ENCODE measurements at regions not wholly inside any gene's neighbourhood (a gene's known extent, or its start where the extent isn't known, plus 50 kb on each side); places are given as distances from the start of the nearest gene placed in this dataset.

DNA sequence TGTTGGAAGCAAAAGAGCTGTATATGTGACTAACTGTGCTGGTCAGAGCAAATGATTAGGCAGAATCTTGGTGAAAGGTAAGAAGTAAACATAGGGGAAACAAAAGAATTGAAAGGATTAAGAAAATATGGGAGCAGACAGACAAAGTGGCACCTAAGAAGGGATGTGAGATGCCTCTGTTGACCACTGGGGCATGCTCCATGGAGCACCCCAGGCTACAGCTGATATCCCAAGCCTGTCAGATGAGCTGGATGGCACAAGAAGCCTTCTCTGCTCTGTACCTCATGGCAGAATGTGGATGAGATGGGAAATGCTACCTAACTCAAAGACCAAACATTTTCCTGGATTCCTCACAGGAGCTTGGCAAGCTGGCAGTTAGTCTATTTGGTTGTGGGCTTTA is 89.3 kb upstream of the SLIT3 start:
- TF ChIP-seq, protein P1, sequence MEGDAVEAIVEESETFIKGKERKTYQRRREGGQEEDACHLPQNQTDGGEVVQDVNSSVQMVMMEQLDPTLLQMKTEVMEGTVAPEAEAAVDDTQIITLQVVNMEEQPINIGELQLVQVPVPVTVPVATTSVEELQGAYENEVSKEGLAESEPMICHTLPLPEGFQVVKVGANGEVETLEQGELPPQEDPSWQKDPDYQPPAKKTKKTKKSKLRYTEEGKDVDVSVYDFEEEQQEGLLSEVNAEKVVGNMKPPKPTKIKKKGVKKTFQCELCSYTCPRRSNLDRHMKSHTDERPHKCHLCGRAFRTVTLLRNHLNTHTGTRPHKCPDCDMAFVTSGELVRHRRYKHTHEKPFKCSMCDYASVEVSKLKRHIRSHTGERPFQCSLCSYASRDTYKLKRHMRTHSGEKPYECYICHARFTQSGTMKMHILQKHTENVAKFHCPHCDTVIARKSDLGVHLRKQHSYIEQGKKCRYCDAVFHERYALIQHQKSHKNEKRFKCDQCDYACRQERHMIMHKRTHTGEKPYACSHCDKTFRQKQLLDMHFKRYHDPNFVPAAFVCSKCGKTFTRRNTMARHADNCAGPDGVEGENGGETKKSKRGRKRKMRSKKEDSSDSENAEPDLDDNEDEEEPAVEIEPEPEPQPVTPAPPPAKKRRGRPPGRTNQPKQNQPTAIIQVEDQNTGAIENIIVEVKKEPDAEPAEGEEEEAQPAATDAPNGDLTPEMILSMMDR (IDR thresholded peaks at IDR 0.05) = no peak
- no peak for TF ChIP-seq POLR2A (IDR thresholded peaks at IDR 0.05)
